ACHN (cell line): ENCODE measurements at regions not wholly inside any gene's neighbourhood (a gene's known extent, or its start where the extent isn't known, plus 50 kb on each side); places are given as distances from the start of the nearest gene placed in this dataset.
"Not testable (repeated sequence)": the region's sequence is repeated elsewhere in the genome, so short reads cannot be mapped to it uniquely, and the experiment has no call there.

Experiments
- DNase-seq: peaks from one replicate; pipeline ENCODE4 v3.0.0-alpha.2; 2015
- in situ Hi-C: cut with HindIII; loops from 2 replicates; pipeline ENCODE4 v1.10.0; 2017; ENCODE audit warnings: low sequenced_read_pairs, low pct_ligation_motif_present, low pct_unique_long_range_greater_than_20kb

- in situ Hi-C loops = no loop called here
- DNase-seq = no peak
Observed at GRCh38 chr13:62829486-62829885, 1413.8 kb upstream of the PCDH20 start.

DNA sequence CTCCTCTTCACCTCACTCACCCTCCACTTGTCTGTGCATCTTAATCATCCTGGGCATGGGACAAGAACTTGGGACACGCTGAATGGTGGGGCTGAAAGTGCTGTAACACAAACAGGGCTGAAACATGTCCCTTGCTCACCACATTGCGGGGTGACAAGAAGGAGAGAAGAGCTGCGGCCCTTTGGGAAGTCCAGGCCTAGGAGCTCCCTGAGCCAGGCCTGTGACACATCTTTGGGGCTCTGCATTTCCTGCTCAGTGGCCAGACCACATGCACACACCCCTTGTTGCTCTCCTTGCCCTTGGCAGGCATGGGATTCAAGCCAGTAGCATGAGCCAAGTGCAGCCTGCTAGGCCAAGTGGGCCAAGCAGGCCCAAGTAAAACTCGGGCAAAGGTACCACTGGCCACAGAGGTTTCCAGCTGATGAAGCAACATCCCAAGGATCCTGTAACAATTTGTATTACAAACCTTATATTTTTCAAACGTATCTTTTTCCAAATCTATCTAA, 1384.3 kb upstream of the PCDH20 start:
- DNase-seq = no peak
- in situ Hi-C loops = no loop called here

GRCh38 chr13:62799038-62799535, 1383.4 kb upstream of the PCDH20 start:
- DNase-seq = no peak
- in situ Hi-C loops = no loop called here

DNA sequence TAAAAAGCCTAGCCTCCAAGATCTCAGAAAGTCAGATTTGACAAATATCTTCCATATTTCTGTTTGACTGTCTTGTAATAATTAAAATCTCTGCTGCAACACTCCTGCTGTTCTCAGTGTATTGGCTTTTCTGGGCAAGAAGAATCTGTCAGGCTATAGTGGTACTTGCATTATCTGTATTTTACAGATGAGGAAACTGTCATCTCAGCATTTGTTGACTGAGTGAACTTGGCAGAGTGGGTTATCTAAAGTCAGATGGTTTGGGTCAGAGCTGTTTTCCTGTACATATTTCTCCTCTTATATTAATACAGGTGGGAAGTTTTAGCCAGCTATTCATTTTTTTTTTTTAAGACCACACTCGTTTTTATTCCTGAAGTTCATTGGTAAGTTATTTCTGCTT, 1378.2 kb upstream of the PCDH20 start:
- no peak for DNase-seq
- in situ Hi-C loops = no loop called here

DNA sequence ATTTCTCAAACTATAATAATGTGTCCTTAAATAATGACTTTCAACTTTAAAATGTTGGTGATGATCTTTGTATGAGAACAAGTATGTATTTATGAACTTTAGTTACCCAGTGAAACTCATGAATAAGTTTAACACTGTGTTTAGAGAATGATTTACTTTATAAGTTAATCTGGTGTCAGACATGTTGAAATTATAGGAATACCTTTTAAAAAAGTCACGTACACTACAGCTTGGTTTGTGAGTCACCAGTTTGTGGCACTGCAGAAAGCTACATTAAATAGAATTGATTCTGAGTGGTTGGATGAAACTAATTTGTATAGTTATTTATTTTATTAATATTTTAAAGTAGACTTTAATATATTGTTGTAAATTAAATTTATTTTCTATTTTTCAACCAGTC, 1366.2 kb upstream of the PCDH20 start:
- peak; percentile 49 for DNase-seq
- in situ Hi-C loops = no loop called here

GRCh38 chr13:62779161-62779560, 1363.5 kb upstream of the PCDH20 start:
- in situ Hi-C loops = no loop called here
- no peak for DNase-seq

- no peak for DNase-seq
- in situ Hi-C loops = no loop called here
Observed at GRCh38 chr13:62767473-62767872, 1351.8 kb upstream of the PCDH20 start.

DNA sequence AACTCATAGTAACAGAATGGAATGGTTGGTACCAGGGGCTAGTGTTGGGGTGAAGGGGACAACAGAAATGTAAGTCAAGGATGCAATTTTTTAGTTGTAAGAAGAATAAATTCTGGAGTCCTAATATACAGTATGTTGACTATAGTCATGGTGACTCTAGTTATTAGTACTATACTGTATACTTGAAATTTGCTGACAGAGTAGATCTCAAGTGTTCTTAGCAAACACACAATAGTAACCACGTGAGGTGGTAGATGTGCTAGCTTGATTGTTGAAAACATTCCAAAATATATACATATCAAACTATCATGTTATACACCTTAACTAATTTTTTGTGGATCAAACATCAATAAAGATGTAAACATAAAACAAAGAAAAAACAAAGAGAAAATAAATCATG, 1345.1 kb upstream of the PCDH20 start:
- no peak for DNase-seq
- in situ Hi-C loops = no loop called here

- in situ Hi-C loops = no loop called here
- peak; percentile 39 for DNase-seq
Observed at GRCh38 chr13:62747629-62748028, 1332.0 kb upstream of the PCDH20 start.

DNA sequence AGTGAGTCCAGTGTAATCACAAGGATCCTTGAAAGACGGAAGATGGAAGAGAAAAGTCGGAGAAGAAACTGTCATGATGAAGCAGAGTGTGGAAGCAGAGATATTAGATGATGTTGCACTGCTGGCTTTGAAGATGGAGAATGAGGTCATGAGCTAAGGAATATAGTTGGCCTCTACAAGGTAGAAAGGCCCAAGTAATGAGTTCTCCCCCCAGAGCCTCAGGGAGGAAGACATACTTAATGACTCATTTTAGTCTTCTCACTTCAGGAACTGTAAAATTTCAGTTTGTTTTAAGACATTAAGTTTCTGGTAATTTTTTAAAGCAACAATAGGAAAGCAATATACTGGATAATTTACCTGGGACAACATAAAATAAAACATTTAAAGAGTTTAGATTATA, 1331.5 kb upstream of the PCDH20 start:
- in situ Hi-C loops = no loop called here
- no peak for DNase-seq

- in situ Hi-C loops, DNase-seq: not testable (repeated sequence)
Observed at GRCh38 chr13:62729746-62730145, 1314.1 kb upstream of the PCDH20 start.

GRCh38 chr13:62721893-62722292, 1306.2 kb upstream of the PCDH20 start:
- in situ Hi-C loops = no loop called here
- no peak for DNase-seq

- DNase-seq, in situ Hi-C loops: not testable (repeated sequence)
Observed at GRCh38 chr13:62711948-62712347, 1296.3 kb upstream of the PCDH20 start.

GRCh38 chr13:62710787-62711186, 1295.1 kb upstream of the PCDH20 start:
- DNase-seq = no peak
- in situ Hi-C loops = no loop called here

DNA sequence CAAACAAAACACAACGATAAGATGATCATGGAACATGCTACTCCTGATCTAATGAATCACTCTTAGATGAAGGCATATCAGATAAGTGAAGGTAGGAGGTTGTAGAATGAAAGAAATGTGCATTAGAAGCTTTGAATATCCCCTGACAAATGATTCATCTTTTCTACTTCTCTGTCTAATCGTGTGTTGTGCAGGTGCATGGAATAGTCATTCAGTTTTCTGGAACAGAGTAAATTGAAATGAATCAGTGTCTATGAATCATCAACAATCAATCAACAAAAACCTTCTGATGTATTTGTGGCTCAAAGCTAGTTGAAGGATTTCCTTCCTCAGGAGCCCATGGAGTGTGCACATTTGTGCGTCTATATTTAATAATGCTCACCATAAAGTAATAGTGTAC, 1290.4 kb upstream of the PCDH20 start:
- in situ Hi-C loops = no loop called here

GRCh38 chr13:62704875-62705274, 1289.2 kb upstream of the PCDH20 start:
- no peak for DNase-seq
- in situ Hi-C loops = no loop called here

More for the DNA sequence above, 1290.4 kb upstream of the PCDH20 start:
- no peak for DNase-seq

DNA sequence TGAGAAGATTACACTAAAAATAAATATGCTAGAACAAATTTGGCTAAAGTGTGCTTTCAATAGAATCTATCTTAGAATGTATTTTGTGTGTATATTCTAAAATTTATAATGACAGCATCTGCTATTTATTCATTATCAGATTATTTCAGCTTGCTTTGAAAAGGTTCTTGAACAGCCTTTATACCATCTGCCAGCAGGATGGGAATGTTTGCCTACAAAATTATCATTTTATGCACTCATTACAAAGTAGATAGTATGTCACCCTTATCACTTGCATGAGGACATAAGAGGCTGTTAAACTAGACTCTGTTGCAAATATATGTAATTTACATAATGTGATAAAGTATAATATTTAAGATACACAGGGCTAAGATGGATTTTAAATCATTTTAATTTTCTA, 1286.9 kb upstream of the PCDH20 start:
- in situ Hi-C loops = no loop called here
- DNase-seq = no peak

DNA sequence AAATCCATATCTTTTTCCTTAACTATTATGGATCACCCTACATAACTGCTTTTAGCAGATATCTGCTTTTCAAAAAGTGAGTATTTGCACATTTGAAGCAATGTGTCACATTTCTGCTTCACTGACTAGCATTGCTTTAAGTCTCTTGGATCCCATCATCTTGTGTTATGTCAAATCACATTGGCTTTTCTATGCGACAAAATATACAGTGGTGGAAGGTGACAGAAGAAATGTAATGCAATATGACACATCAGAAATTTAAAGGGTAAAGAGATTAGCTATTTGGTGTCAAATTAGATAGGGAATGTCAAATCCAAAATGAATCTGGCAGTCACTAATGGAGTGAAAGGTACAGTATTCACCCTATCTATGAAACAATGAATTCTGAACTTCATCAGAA, 1282.1 kb upstream of the PCDH20 start:
- in situ Hi-C loops = no loop called here
- no peak for DNase-seq

DNA sequence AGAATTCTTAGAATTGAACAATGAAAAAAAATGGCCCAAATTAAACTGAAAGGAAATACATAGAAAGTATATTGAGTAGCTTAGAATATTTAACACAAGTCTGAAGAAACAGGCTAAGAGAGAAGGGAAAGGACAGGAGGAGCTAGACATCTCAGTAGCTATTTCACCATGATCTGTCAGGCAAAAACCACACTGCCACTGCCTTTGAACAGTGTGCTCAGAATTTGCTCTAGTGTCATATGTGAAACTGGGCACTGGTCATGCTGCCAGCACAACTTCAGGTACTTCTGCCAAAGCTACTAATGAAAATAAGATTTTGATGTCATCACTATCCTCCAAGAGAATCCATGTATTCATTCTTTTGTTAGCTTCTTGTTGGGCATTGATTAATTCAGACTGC, 1280.8 kb upstream of the PCDH20 start:
- in situ Hi-C loops = no loop called here
- no peak for DNase-seq

DNA sequence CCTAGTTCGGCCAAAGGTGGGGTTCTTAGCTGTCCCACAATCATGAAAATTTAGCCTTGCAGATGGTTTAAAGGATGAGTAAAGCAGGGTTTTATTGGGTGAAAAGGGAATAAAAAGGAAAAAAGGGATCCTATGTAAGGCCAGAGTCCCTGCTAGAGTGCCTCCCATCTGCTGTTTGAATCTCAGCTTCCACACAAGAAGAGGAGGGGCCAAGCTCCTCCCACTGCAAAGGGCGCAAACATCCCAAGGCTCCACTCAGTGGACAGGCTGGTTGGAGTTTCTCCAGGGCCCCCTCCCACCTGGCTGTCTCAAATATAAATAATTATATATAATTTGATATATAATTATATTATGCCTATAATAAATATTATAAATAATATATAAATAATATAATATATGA, 1272.1 kb upstream of the PCDH20 start:
- no peak for DNase-seq
- in situ Hi-C loops = no loop called here

DNA sequence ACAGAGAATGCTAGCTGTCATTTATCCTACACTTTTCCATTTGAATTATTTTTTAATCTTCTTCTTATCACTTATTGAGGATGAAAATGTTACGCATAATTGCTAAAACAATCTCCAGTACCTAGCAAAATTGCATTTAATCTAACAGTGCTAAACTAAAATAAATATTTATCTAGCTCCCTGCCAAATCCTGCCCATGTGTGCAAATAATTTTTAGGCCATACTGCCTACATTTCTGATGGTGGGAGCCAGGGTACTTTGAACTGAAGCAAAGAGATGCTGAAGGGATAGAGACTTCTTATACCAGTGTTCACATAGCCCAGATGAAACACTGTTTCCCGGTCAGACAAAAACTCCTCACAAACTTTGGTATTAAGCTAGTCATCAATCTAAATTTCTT, 1268.7 kb upstream of the PCDH20 start:
- no peak for DNase-seq
- in situ Hi-C loops = no loop called here
